IPS-18c (cell line): ENCODE measurements at regions not wholly inside any gene's neighbourhood (a gene's known extent, or its start where the extent isn't known, plus 50 kb on each side); places are given as distances from the start of the nearest gene placed in this dataset.

Source experiments
- H3K4me3 ChIP-seq: 2 replicates; pipeline ENCODE4 v1.7.0; 2013; ENCODE audit warnings: low read depth, mild to moderate bottlenecking, low read length, moderate library complexity; ENCODE audit not compliant: insufficient read depth
- H3K9me3 ChIP-seq: one replicate; pipeline ENCODE4 v1.6.1; 2013; ENCODE audit warnings: mild to moderate bottlenecking, low read length, moderate library complexity; ENCODE audit not compliant: control insufficient read depth, insufficient read depth

GRCh38 chr10:89869592-89870156, 168.3 kb downstream of the KIF20B start:
- Histone ChIP-seq H3K4me3 (no peak overlapping the region), H3K9me3 (no peaks in the 10 kb centered on the region)

DNA sequence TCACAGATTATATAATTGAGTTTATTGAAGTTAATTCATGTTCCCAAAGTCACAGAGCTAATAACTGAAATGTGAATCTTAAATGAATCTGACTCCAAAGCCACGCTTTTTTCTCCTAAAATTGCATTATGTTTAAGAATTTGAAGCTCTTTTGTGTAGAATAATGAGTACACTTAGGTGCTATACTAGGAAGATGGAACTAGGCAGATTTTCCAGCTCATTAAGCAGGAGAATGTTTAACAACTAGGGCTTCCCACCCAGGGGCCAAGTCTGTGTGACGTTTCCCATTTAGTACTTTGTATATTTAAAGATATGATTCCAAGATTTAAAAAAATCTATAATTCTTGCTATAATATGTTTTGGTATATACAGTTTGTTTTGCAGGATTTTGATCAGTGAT, 169.5 kb downstream of the KIF20B start:
- Histone ChIP-seq H3K9me3 (no peaks in the 10 kb centered on the region), H3K4me3 (no peak overlapping the region)

- no peaks in the 10 kb centered on the region for H3K9me3 ChIP-seq
- no peak overlapping the region for H3K4me3 ChIP-seq
Measured at GRCh38 chr10:89873055-89873454, 171.7 kb downstream of the KIF20B start.

- Histone ChIP-seq H3K4me3 (no peak overlapping the region), H3K9me3 (no peaks in the 10 kb centered on the region)
Measured at GRCh38 chr10:89875557-89875956, 174.2 kb downstream of the KIF20B start.

DNA sequence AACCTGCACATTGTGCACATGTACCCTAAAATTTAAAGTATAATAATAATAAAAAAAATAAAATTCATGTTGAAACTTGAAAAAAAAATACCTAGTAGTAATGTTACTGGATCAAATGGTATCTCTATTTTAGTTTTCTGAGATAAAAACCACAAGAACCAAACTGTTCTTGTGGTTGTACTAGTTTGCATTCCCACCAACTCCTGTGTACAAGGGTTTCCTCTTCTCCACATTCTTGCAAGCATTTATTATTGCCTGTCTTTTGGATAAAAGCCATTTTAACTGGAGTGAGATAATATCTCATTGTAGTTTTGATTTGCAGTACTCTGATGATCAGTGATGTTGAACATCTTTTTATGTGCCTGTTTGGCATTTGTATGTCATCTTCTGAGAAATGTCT, 177.7 kb downstream of the KIF20B start:
- no peaks in the 10 kb centered on the region for H3K9me3 ChIP-seq
- no peak overlapping the region for H3K4me3 ChIP-seq

DNA sequence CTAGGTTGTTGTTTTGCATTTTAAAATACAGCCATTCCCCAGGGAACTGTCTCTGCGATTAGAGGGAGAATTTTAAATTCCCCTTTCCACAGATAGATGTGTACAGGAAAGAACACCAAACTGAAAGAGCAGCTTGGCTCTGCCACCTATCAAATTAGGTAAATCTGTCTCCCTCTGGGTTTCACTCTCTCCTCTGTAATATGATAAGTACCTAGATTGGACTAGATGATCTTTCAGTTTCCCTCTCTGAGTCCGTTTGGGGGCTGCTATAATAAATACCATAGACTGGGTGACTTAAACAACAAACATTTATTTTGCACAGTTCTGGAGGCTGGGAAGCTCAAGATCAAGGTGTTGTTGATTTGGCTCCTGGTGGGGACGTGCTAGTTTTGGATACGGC, 186.0 kb downstream of the KIF20B start:
- H3K4me3 ChIP-seq, result no peak overlapping the region
- no peaks in the 10 kb centered on the region for H3K9me3 ChIP-seq

- Histone ChIP-seq H3K4me3 (no peak overlapping the region), H3K9me3 (no peaks in the 10 kb centered on the region)
Measured at GRCh38 chr10:89887830-89888229, 186.4 kb downstream of the KIF20B start.

- Histone ChIP-seq H3K4me3 (no peak overlapping the region), H3K9me3 (no peaks in the 10 kb centered on the region)
Measured at GRCh38 chr10:89888321-89889070, 187.1 kb downstream of the KIF20B start.

GRCh38 chr10:89889606-89890005, 188.2 kb downstream of the KIF20B start:
- H3K4me3 ChIP-seq, result no peak overlapping the region

GRCh38 chr10:89891006-89891535, 189.7 kb downstream of the KIF20B start:
- Histone ChIP-seq H3K9me3 (no peaks in the 10 kb centered on the region), H3K4me3 (no peak overlapping the region)

More at GRCh38 chr10:89889606-89890005, 188.2 kb downstream of the KIF20B start:
- H3K9me3 ChIP-seq, result no peaks in the 10 kb centered on the region

- Histone ChIP-seq H3K4me3 (no peak overlapping the region), H3K9me3 (no peaks in the 10 kb centered on the region)
Measured at GRCh38 chr10:89894051-89894450, 192.7 kb downstream of the KIF20B start.

DNA sequence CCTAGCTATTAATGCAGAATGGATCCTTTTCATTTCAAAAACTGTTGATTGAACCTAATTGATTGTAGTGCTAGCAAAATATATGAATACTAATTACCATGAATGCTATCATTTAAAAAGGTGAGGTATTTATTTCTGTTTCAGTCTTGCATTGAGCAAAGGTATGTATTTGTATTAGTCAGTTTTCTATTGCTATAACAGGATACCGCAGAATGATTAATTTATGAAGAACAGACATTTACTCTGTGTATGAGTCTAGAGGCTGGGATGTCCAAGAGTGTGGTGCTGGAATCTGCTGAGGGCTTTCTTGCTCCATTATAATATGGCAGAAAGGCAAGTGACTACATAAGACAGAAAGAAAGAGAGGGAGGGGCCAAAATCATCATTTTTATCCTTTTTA, 199.2 kb downstream of the KIF20B start:
- H3K9me3 ChIP-seq, result no peaks in the 10 kb centered on the region
- no peak overlapping the region for H3K4me3 ChIP-seq

GRCh38 chr10:89901895-89902294, 200.5 kb downstream of the KIF20B start:
- Histone ChIP-seq H3K4me3 (no peak overlapping the region), H3K9me3 (no peaks in the 10 kb centered on the region)

- Histone ChIP-seq H3K4me3 (no peak overlapping the region), H3K9me3 (no peaks in the 10 kb centered on the region)
Measured at GRCh38 chr10:89904755-89905154, 203.4 kb downstream of the KIF20B start.

GRCh38 chr10:89909752-89910151, 208.4 kb downstream of the KIF20B start:
- no peaks in the 10 kb centered on the region for H3K9me3 ChIP-seq
- no peak overlapping the region for H3K4me3 ChIP-seq

GRCh38 chr10:89915021-89915420, 213.6 kb downstream of the KIF20B start:
- Histone ChIP-seq H3K4me3 (no peak overlapping the region), H3K9me3 (no peaks in the 10 kb centered on the region)

DNA sequence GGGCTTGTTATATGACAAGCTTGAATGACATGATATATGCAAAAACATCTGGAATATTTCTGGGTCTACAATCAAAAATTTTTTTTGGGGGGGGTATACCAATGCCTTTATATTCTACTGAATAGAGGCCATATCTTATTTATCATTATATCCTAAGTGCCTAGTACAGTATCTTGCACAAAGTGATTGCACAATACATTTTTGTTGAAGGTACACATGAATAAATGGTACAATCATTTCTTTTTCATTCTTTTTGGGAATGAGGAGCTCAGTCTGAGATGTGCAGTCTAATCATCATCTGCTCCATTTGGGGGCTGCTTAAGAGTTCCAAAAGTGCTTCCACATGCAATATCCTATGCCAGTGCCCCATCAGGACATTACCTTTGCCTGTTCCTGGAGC, 214.6 kb downstream of the KIF20B start:
- Histone ChIP-seq H3K4me3 (no peak overlapping the region), H3K9me3 (no peaks in the 10 kb centered on the region)

DNA sequence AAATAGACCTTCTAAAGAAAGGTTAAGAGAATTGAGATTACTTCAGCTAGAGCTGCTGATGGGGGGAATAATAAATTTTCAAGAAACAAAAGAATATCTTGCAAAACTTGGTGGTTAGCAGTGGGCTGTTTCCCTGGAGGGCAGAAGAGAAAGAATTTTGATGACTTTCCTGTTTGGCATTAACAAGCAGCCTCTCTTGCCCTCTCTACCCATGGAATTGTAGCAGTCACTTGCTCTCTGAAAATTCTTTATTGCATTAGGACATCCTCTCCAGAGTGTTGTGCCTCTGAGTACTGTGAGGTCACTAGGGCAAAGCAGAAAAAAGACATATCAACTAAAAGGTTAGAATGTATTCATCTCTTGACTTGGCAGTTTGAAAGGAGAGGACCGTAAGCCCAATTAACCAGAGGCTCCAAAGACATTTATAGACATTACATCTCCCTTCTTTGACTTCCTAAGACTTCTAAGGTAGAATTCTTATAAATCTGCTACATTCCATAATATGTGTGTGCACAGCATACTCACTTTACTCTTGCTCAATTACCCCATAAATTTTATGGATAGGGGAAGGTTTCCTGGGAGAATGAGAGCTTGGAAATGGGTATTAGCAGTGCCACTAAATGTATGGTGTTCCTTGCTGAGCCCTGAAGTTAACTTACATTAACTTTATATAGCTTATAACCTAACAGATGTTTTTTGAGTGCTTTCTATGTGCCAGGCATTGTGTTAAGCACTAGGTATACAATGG, 215.3 kb downstream of the KIF20B start:
- Histone ChIP-seq H3K9me3 (no peaks in the 10 kb centered on the region), H3K4me3 (no peak overlapping the region)
